Astrocyte (in vitro differentiated cells and primary cell): ENCODE measurements at regions not wholly inside any gene's neighbourhood (a gene's known extent, or its start where the extent isn't known, plus 50 kb on each side); places are given as distances from the start of the nearest gene placed in this dataset.

Experiments
- DNase-seq: peaks from one replicate; pipeline ENCODE4 v3.0.0-alpha.2; 2010; ENCODE audit warnings: low read depth
- FAIRE-seq: peaks from 2 replicates; lab custom pipeline; 2011; peaks lifted over from hg19 to GRCh38; lab: Jason Lieb, UNC
- H2AFZ ChIP-seq: 2 replicates; pipeline ENCODE4 v1.6.0; 2012; ENCODE audit warnings: low read depth, low read length, inconsistent platforms
- H3K27ac ChIP-seq: 2 replicates; pipeline ENCODE4 v1.5.1; 2011; ENCODE audit warnings: low read depth, low read length, inconsistent platforms
- H3K27me3 ChIP-seq: 2 replicates; pipeline ENCODE4 v1.6.0; 2011; ENCODE audit warnings: low read length, inconsistent platforms; ENCODE audit not compliant: insufficient read depth
- H3K36me3 ChIP-seq: 2 replicates; pipeline ENCODE4 v1.5.1; 2011; ENCODE audit warnings: low read length, inconsistent platforms; ENCODE audit not compliant: insufficient read depth
- H3K4me1 ChIP-seq: 2 replicates; pipeline ENCODE4 v1.5.1; 2011; ENCODE audit warnings: low read length, inconsistent platforms; ENCODE audit not compliant: insufficient read depth
- H3K4me2 ChIP-seq: 2 replicates; pipeline ENCODE4 v1.6.0; 2012; ENCODE audit warnings: low read length, inconsistent platforms
- H3K4me3 ChIP-seq: 2 replicates; pipeline ENCODE4 v1.5.1; 2011; ENCODE audit warnings: low read depth, mild to moderate bottlenecking, low read length, inconsistent platforms; ENCODE audit not compliant: insufficient read depth
- H3K79me2 ChIP-seq: 2 replicates; pipeline ENCODE4 v1.6.0; 2012; ENCODE audit warnings: mild to moderate bottlenecking, low read length, inconsistent platforms; ENCODE audit not compliant: insufficient read depth
- H3K9ac ChIP-seq: 2 replicates; pipeline ENCODE4 v1.6.0; 2012; ENCODE audit warnings: mild to moderate bottlenecking, low read length, inconsistent platforms
- H3K9me3 ChIP-seq: 2 replicates; pipeline ENCODE4 v1.5.1; 2012; ENCODE audit warnings: low read depth, mild to moderate bottlenecking, low read length, inconsistent platforms; ENCODE audit not compliant: insufficient read depth
- H4K20me1 ChIP-seq: 2 replicates; pipeline ENCODE4 v1.6.0; 2012; ENCODE audit warnings: low read length, inconsistent platforms; ENCODE audit not compliant: insufficient read depth
- H3K27ac Mint-ChIP-seq: one replicate; pipeline ENCODE4 v1.8.0; 2021; ENCODE audit warnings: mild to moderate bottlenecking, mixed read lengths; ENCODE audit not compliant: unreplicated experiment
- H3K27me3 Mint-ChIP-seq: one replicate; pipeline ENCODE4 v1.8.0; 2021; ENCODE audit warnings: low read depth, mixed read lengths; ENCODE audit not compliant: unreplicated experiment
- H3K36me3 Mint-ChIP-seq: one replicate; pipeline ENCODE4 v1.8.0; 2021; ENCODE audit warnings: low read depth, mixed read lengths; ENCODE audit not compliant: unreplicated experiment
- H3K4me1 Mint-ChIP-seq: one replicate; pipeline ENCODE4 v1.8.0; 2021; ENCODE audit warnings: low read depth, mixed read lengths; ENCODE audit not compliant: unreplicated experiment
- H3K4me3 Mint-ChIP-seq: one replicate; pipeline ENCODE4 v1.8.0; 2021; ENCODE audit warnings: mild to moderate bottlenecking, moderate library complexity, mixed read lengths; ENCODE audit not compliant: unreplicated experiment
- H3K9me3 Mint-ChIP-seq: one replicate; pipeline ENCODE4 v1.8.0; 2021; ENCODE audit warnings: mild to moderate bottlenecking, mixed read lengths; ENCODE audit not compliant: unreplicated experiment
- EZH2 ChIP-seq: IDR thresholded peaks from 2 replicates; pipeline ENCODE4 v1.6.1; 2012; ENCODE audit warnings: mild to moderate bottlenecking, low read length, inconsistent platforms; ENCODE audit not compliant: insufficient read depth
- TF ChIP-seq, protein P1 (sequence below): IDR thresholded peaks from 2 replicates; pipeline ENCODE4 v1.5.1; 2011; ENCODE audit warnings: low read depth, mild to moderate bottlenecking, inconsistent platforms, low read length, moderate library complexity; ENCODE audit not compliant: insufficient read depth

DNA sequence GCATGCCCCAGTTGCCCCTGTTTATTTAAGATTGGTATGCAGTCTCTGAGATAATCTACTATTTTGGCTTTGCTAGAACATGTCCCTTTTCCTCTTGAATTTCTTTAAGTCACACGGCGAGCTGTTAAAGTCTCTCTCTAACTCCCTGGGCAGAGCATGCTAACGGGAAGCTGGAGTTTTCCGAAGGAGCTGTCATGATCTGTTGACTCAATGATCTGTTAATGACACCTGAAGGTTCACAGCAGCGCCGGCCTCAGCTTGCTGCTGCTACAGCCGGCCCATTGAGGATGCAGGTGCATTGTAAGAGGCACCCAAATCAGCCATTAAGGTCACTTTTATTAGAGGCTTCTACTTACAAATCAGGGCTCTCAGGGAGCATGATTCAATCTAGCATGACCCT lies 1203.4 kb downstream of the MAT2B start:
- Histone ChIP-seq H3K27ac (no peak overlapping the region), H3K9me3 (no peaks in the 10 kb centered on the region), H3K79me2 (no peaks in the 10 kb centered on the region), H2AFZ (no peak overlapping the region), H3K36me3 (no peaks in the 10 kb centered on the region), H3K9ac (no peak overlapping the region), H3K27me3 (no peaks in the 10 kb centered on the region), H3K4me3 (no peak overlapping the region), H3K4me2 (no peak overlapping the region), H3K4me1 (no peaks in the 10 kb centered on the region), H4K20me1 (no peaks in the 10 kb centered on the region)
- no peaks in the 10 kb centered on the region for H3K9me3 Mint-ChIP-seq
- no peak overlapping the region for H3K4me3 Mint-ChIP-seq
- no peaks in the 10 kb centered on the region for H3K4me1 Mint-ChIP-seq
- DNase-seq (no peak), FAIRE-seq (no peak)
- H3K36me3 Mint-ChIP-seq = no peaks in the 10 kb centered on the region
- H3K27me3 Mint-ChIP-seq = no peaks in the 10 kb centered on the region
- TF ChIP-seq, protein P1, sequence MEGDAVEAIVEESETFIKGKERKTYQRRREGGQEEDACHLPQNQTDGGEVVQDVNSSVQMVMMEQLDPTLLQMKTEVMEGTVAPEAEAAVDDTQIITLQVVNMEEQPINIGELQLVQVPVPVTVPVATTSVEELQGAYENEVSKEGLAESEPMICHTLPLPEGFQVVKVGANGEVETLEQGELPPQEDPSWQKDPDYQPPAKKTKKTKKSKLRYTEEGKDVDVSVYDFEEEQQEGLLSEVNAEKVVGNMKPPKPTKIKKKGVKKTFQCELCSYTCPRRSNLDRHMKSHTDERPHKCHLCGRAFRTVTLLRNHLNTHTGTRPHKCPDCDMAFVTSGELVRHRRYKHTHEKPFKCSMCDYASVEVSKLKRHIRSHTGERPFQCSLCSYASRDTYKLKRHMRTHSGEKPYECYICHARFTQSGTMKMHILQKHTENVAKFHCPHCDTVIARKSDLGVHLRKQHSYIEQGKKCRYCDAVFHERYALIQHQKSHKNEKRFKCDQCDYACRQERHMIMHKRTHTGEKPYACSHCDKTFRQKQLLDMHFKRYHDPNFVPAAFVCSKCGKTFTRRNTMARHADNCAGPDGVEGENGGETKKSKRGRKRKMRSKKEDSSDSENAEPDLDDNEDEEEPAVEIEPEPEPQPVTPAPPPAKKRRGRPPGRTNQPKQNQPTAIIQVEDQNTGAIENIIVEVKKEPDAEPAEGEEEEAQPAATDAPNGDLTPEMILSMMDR = no peak
- no peak for TF ChIP-seq EZH2
- no peak overlapping the region for H3K27ac Mint-ChIP-seq

DNA sequence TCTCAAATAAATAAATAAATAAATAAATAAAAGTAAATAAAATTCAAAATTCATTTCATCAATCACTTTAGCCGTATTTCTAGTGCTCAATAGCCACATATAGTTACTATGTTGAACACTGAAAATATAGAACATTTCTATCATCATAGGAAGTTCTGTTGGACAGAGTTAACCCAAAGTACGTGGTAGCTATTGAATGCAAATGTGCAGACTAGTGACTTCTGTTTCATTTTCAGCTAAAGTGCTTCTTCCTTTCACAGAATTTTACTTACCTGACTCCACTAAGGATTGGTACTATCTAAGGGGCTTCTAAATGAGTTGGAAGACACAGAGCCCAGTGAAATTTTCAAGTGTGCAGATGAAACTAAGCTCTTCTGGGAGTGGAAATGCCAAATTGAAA lies 1208.3 kb downstream of the MAT2B start:
- Histone ChIP-seq H3K9me3 (no peaks in the 10 kb centered on the region), H3K27me3 (no peaks in the 10 kb centered on the region), H3K4me2 (no peak overlapping the region), H2AFZ (no peak overlapping the region), H3K4me3 (no peak overlapping the region), H3K9ac (no peak overlapping the region), H3K36me3 (no peaks in the 10 kb centered on the region), H3K4me1 (no peaks in the 10 kb centered on the region), H3K27ac (no peak overlapping the region), H4K20me1 (no peaks in the 10 kb centered on the region), H3K79me2 (no peaks in the 10 kb centered on the region)
- H3K27me3 Mint-ChIP-seq = no peaks in the 10 kb centered on the region
- no peaks in the 10 kb centered on the region for H3K36me3 Mint-ChIP-seq
- H3K4me1 Mint-ChIP-seq = no peaks in the 10 kb centered on the region
- H3K27ac Mint-ChIP-seq = no peak overlapping the region
- no peak for DNase-seq
- TF ChIP-seq EZH2 = no peak
- TF ChIP-seq, protein P1 = no peak
- H3K9me3 Mint-ChIP-seq = no peaks in the 10 kb centered on the region
- FAIRE-seq = no peak
- no peak overlapping the region for H3K4me3 Mint-ChIP-seq

DNA sequence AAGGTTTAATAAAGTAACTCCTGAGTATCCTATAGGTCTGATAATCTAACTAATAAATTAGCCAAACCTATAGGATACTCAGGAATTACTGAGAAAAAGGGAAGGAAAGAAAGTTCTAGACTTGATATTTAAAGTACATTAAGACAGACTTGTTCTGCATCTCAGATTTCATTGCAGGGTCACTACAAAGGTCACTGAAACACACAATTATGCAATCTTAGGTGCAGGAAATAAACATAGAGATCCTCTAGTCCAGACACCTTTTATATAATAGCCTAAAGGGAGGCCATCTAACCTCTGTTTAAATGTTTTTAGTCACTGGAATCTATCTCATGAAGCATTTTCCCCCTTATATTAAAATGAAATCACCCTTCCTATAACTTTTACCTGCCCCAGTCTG lies 1215.7 kb downstream of the MAT2B start:
- Histone ChIP-seq H3K36me3 (no peaks in the 10 kb centered on the region), H3K9me3 (no peaks in the 10 kb centered on the region), H4K20me1 (no peaks in the 10 kb centered on the region), H3K4me3 (no peak overlapping the region), H3K79me2 (no peaks in the 10 kb centered on the region), H3K4me1 (no peaks in the 10 kb centered on the region), H3K27me3 (no peaks in the 10 kb centered on the region), H3K4me2 (no peak overlapping the region), H3K27ac (no peak overlapping the region), H3K9ac (no peak overlapping the region), H2AFZ (no peak overlapping the region)
- Mint-ChIP-seq H3K4me3 (no peak overlapping the region), H3K9me3 (no peaks in the 10 kb centered on the region), H3K36me3 (no peaks in the 10 kb centered on the region), H3K27ac (no peak overlapping the region), H3K4me1 (no peaks in the 10 kb centered on the region), H3K27me3 (no peaks in the 10 kb centered on the region)
- FAIRE-seq = no peak
- no peak for TF ChIP-seq EZH2
- TF ChIP-seq, protein P1 = no peak
- DNase-seq = no peak
